ENCODE measurements at regions not wholly inside any gene's neighbourhood (a gene's known extent, or its start where the extent isn't known, plus 50 kb on each side); places are given as distances from the start of the nearest gene placed in this dataset.

- no peak for ATAC-seq
- no peak for TF ChIP-seq ZC3H10 (CRISPR knock-in tag; IDR thresholded peaks at IDR 0.05)
- no peak for TF ChIP-seq SNAI2 (CRISPR knock-in tag; IDR thresholded peaks at IDR 0.05)
- no peak for TF ChIP-seq ZNF8 (CRISPR knock-in tag; IDR thresholded peaks at IDR 0.05)
- TF ChIP-seq RARB (CRISPR knock-in tag; IDR thresholded peaks at IDR 0.05), result no peak
- TF ChIP-seq, protein P1, sequence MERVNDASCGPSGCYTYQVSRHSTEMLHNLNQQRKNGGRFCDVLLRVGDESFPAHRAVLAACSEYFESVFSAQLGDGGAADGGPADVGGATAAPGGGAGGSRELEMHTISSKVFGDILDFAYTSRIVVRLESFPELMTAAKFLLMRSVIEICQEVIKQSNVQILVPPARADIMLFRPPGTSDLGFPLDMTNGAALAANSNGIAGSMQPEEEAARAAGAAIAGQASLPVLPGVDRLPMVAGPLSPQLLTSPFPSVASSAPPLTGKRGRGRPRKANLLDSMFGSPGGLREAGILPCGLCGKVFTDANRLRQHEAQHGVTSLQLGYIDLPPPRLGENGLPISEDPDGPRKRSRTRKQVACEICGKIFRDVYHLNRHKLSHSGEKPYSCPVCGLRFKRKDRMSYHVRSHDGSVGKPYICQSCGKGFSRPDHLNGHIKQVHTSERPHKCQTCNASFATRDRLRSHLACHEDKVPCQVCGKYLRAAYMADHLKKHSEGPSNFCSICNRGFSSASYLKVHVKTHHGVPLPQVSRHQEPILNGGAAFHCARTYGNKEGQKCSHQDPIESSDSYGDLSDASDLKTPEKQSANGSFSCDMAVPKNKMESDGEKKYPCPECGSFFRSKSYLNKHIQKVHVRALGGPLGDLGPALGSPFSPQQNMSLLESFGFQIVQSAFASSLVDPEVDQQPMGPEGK (CRISPR knock-in tag; IDR thresholded peaks at IDR 0.05; ENCODE audit: borderline replicate concordance), result no peak
- TF ChIP-seq, protein P2, sequence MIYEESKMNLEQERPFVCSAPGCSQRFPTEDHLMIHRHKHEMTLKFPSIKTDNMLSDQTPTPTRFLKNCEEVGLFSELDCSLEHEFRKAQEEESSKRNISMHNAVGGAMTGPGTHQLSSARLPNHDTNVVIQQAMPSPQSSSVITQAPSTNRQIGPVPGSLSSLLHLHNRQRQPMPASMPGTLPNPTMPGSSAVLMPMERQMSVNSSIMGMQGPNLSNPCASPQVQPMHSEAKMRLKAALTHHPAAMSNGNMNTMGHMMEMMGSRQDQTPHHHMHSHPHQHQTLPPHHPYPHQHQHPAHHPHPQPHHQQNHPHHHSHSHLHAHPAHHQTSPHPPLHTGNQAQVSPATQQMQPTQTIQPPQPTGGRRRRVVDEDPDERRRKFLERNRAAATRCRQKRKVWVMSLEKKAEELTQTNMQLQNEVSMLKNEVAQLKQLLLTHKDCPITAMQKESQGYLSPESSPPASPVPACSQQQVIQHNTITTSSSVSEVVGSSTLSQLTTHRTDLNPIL (CRISPR knock-in tag; IDR thresholded peaks at IDR 0.05; ENCODE audit: low read depth), result no peak
- no peak for TF ChIP-seq TSHZ2 (CRISPR knock-in tag; IDR thresholded peaks at IDR 0.05)
- no peak for TF ChIP-seq ZNF565 (CRISPR knock-in tag; conservative IDR thresholded peaks at IDR 0.05; ENCODE audit: low read depth)
- no peak for TF ChIP-seq ARNTL (CRISPR knock-in tag; IDR thresholded peaks at IDR 0.05; ENCODE audit: borderline replicate concordance, low read depth)
- no peak for TF ChIP-seq ZFP3 (CRISPR knock-in tag; IDR thresholded peaks at IDR 0.05)
Measured at GRCh38 chr18:76619261-76619620, 124.2 kb upstream of the ZNF516 start.

- no peak for TF ChIP-seq TCF4 (CRISPR knock-in tag; IDR thresholded peaks at IDR 0.05; ENCODE audit: borderline replicate concordance)
- TF ChIP-seq ZNF8 (CRISPR knock-in tag; IDR thresholded peaks at IDR 0.05), result no peak
- no peak for TF ChIP-seq ESRRG (CRISPR knock-in tag; IDR thresholded peaks at IDR 0.05)
- no peak for TF ChIP-seq RARB (CRISPR knock-in tag; IDR thresholded peaks at IDR 0.05)
- TF ChIP-seq, protein P1 (CRISPR knock-in tag; IDR thresholded peaks at IDR 0.05; ENCODE audit: borderline replicate concordance), result no peak
- TF ChIP-seq ZC3H10 (CRISPR knock-in tag; IDR thresholded peaks at IDR 0.05), result no peak
- TF ChIP-seq ZNF70 (CRISPR knock-in tag; IDR thresholded peaks at IDR 0.05), result no peak
- TF ChIP-seq SNAI2 (CRISPR knock-in tag; IDR thresholded peaks at IDR 0.05), result no peak
- no peak for TF ChIP-seq PPARA (CRISPR knock-in tag; IDR thresholded peaks at IDR 0.05; ENCODE audit: borderline replicate concordance)
- TF ChIP-seq ARNTL (CRISPR knock-in tag; IDR thresholded peaks at IDR 0.05; ENCODE audit: borderline replicate concordance, low read depth), result no peak
- TF ChIP-seq ZFP3 (CRISPR knock-in tag; IDR thresholded peaks at IDR 0.05), result no peak
- TF ChIP-seq CSRNP3 (CRISPR knock-in tag; IDR thresholded peaks at IDR 0.05), result no peak
- ATAC-seq, result no peak
Measured at GRCh38 chr18:76618721-76619120, 123.7 kb upstream of the ZNF516 start.

DNA sequence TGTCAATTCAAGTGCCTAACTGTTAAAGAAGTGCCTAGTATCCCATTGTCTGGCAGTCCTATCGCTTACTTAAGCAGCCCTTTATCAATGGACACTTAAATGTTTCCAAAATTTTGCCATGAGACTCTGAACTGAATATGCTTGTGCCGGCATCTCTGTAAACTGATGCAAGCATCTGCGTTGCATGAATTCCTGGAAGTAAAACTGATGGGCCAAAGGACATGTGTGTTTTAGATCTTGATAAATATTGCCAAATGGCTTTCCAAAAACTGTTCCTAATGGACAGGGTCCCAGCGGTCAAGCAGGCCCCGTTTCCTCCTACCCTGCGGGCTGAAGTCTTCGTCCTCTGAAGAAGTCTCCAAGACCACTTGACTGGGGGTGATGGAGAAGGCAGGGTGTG is 121.3 kb upstream of the ZNF516 start:
- no peak for TF ChIP-seq ZNF70 (CRISPR knock-in tag; IDR thresholded peaks at IDR 0.05)
- no peak for TF ChIP-seq TCF4 (CRISPR knock-in tag; IDR thresholded peaks at IDR 0.05; ENCODE audit: borderline replicate concordance)
- no peak for TF ChIP-seq CSDC2 (CRISPR knock-in tag; IDR thresholded peaks at IDR 0.05)
- no peak for TF ChIP-seq SNAI2 (CRISPR knock-in tag; IDR thresholded peaks at IDR 0.05)
- no peak for TF ChIP-seq CSRNP3 (CRISPR knock-in tag; IDR thresholded peaks at IDR 0.05)
- TF ChIP-seq ZNF565 (CRISPR knock-in tag; conservative IDR thresholded peaks at IDR 0.05; ENCODE audit: low read depth), result no peak
- no peak for TF ChIP-seq ESRRG (CRISPR knock-in tag; IDR thresholded peaks at IDR 0.05)
- TF ChIP-seq ISL1 (CRISPR knock-in tag; IDR thresholded peaks at IDR 0.05), result no peak
- TF ChIP-seq GLIS3 (CRISPR knock-in tag; IDR thresholded peaks at IDR 0.05), result no peak
- TF ChIP-seq, protein P3, sequence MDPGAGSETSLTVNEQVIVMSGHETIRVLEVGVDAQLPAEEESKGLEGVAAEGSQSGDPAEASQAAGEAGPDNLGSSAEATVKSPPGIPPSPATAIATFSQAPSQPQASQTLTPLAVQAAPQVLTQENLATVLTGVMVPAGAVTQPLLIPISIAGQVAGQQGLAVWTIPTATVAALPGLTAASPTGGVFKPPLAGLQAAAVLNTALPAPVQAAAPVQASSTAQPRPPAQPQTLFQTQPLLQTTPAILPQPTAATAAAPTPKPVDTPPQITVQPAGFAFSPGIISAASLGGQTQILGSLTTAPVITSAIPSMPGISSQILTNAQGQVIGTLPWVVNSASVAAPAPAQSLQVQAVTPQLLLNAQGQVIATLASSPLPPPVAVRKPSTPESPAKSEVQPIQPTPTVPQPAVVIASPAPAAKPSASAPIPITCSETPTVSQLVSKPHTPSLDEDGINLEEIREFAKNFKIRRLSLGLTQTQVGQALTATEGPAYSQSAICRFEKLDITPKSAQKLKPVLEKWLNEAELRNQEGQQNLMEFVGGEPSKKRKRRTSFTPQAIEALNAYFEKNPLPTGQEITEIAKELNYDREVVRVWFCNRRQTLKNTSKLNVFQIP (CRISPR knock-in tag; IDR thresholded peaks at IDR 0.05; ENCODE audit: borderline replicate concordance, low read depth), result no peak
- TF ChIP-seq RARB (CRISPR knock-in tag; IDR thresholded peaks at IDR 0.05), result no peak
- no peak for TF ChIP-seq BACH2 (CRISPR knock-in tag; IDR thresholded peaks at IDR 0.05; ENCODE audit: borderline replicate concordance)
- ATAC-seq, result no peak

Data from SK-N-SH treated with all-trans-retinoic acid at 6 μM for 48 hours (cell line).